Neural cell (in vitro differentiated cells): ENCODE measurements at regions not wholly inside any gene's neighbourhood (a gene's known extent, or its start where the extent isn't known, plus 50 kb on each side); places are given as distances from the start of the nearest gene placed in this dataset.

Experiments
- H2AFZ ChIP-seq: fragments of 200-600, 300-800 bp; sonication (generic), shearing (Covaris generic); 2 replicates; pipeline ENCODE4 v1.6.0; 2014; ENCODE audit warnings: low read depth, mild to moderate bottlenecking, antibody characterized with exemption, low read length, moderate library complexity
- H3F3A ChIP-seq: fragments of 200-600 bp; shearing (Covaris generic); 2 replicates; pipeline ENCODE4 v1.6.1; 2016; ENCODE audit warnings: mild to moderate bottlenecking, moderate library complexity, mixed read lengths, antibody characterized with exemption, low read length; ENCODE audit not compliant: insufficient read depth, poor library complexity, severe bottlenecking
- H3K27ac ChIP-seq: fragments of 200-600, 300-800 bp; sonication (generic), shearing (Covaris generic); 2 replicates; pipeline ENCODE4 v1.5.1; 2014; ENCODE audit warnings: mild to moderate bottlenecking, low read length, moderate library complexity
- H3K27me3 ChIP-seq: fragments of 300-800, 200-600 bp; sonication (generic), shearing (Covaris generic); 2 replicates; pipeline ENCODE4 v1.6.0; 2014; ENCODE audit warnings: mild to moderate bottlenecking, low read depth, low read length, moderate library complexity; ENCODE audit not compliant: insufficient read depth
- H3K36me3 ChIP-seq: fragments of 300-800, 200-600 bp; sonication (generic), shearing (Covaris generic); 2 replicates; pipeline ENCODE4 v1.5.1; 2014; ENCODE audit warnings: mild to moderate bottlenecking, antibody characterized with exemption, low read length, moderate library complexity; ENCODE audit not compliant: insufficient read depth
- H3K4me2 ChIP-seq: fragments of 300-800, 200-600 bp; sonication (generic), shearing (Covaris generic); 2 replicates; pipeline ENCODE4 v1.6.0; 2014; ENCODE audit warnings: mild to moderate bottlenecking, low read length
- H3K4me3 ChIP-seq: fragments of 300-800, 200-600 bp; sonication (generic), shearing (Covaris generic); 2 replicates; pipeline ENCODE4 v1.5.1; 2014; ENCODE audit warnings: mild to moderate bottlenecking, low read length, moderate library complexity
- H3K79me2 ChIP-seq: fragments of 200-600 bp; shearing (Covaris generic); replicated peaks from 2 replicates; pipeline ENCODE4 v1.6.0; 2014; ENCODE audit warnings: mild to moderate bottlenecking, low read length, moderate library complexity; ENCODE audit not compliant: insufficient read depth
- H3K9ac ChIP-seq: fragments of 300-800, 200-600 bp; sonication (generic), shearing (Covaris generic); 2 replicates; pipeline ENCODE4 v1.6.1; 2016; ENCODE audit warnings: mild to moderate bottlenecking, low read length, mixed read lengths
- H3K9me2 ChIP-seq: fragments of 200-600 bp; shearing (Covaris generic); 2 replicates; pipeline ENCODE4 v1.6.1; 2016; ENCODE audit warnings: mild to moderate bottlenecking, low read length, mixed read lengths; ENCODE audit not compliant: insufficient read depth
- H3K9me3 ChIP-seq: fragments of 200-600, 300-800 bp; sonication (generic), shearing (Covaris generic); 2 replicates; pipeline ENCODE4 v1.6.1; 2016; ENCODE audit warnings: mild to moderate bottlenecking, mixed run types, low read length, moderate library complexity, mixed read lengths
- H4K20me1 ChIP-seq: fragments of 200-600 bp; shearing (Covaris generic); 2 replicates; pipeline ENCODE4 v1.6.1; 2016; ENCODE audit warnings: mild to moderate bottlenecking, mixed run types; ENCODE audit not compliant: insufficient read depth
- EP300 ChIP-seq: fragments of 450-650 bp; conservative IDR thresholded peaks from 2 replicates; pipeline ENCODE4 v1.6.1; 2014; ENCODE audit warnings: antibody characterized with exemption, mild to moderate bottlenecking, moderate library complexity; ENCODE audit not compliant: poor library complexity, severe bottlenecking
- EZH2 ChIP-seq: fragments of 200-600, 300-800 bp; shearing (Covaris generic), sonication (generic); IDR thresholded peaks from 2 replicates; pipeline ENCODE4 v1.6.1; 2014; ENCODE audit warnings: antibody characterized with exemption, low read length, borderline replicate concordance, mild to moderate bottlenecking; ENCODE audit not compliant: insufficient read depth, poor library complexity, severe bottlenecking
- MXI1 ChIP-seq: fragments of 450-650 bp; conservative IDR thresholded peaks from 2 replicates; pipeline ENCODE4 v1.6.1; 2014; ENCODE audit warnings: antibody characterized with exemption, mild to moderate bottlenecking; ENCODE audit not compliant: poor library complexity, severe bottlenecking
- POLR2AphosphoS5 ChIP-seq: IDR thresholded peaks from 2 replicates; pipeline ENCODE4 v1.6.1; 2012
- RAD21 ChIP-seq: fragments of 450-650 bp; conservative IDR thresholded peaks from 2 replicates; pipeline ENCODE4 v1.6.1; 2014; ENCODE audit warnings: antibody characterized with exemption, mild to moderate bottlenecking, moderate library complexity
- REST ChIP-seq: IDR thresholded peaks from 2 replicates; pipeline ENCODE4 v1.6.1; 2012; ENCODE audit warnings: borderline replicate concordance
- SMC3 ChIP-seq: fragments of 450-650 bp; conservative IDR thresholded peaks from 2 replicates; pipeline ENCODE4 v1.6.1; 2014; ENCODE audit warnings: antibody characterized with exemption, mild to moderate bottlenecking, moderate library complexity; ENCODE audit not compliant: poor library complexity
- TAF1 ChIP-seq: IDR thresholded peaks from 2 replicates; pipeline ENCODE4 v1.6.1; 2012; ENCODE audit warnings: low read depth
- TF ChIP-seq, protein P1 (sequence below): fragments of 450-650 bp; IDR thresholded peaks from 2 replicates; pipeline ENCODE4 v1.5.1; 2014; ENCODE audit warnings: antibody characterized with exemption, mild to moderate bottlenecking, moderate library complexity; ENCODE audit not compliant: poor library complexity, severe bottlenecking

DNA sequence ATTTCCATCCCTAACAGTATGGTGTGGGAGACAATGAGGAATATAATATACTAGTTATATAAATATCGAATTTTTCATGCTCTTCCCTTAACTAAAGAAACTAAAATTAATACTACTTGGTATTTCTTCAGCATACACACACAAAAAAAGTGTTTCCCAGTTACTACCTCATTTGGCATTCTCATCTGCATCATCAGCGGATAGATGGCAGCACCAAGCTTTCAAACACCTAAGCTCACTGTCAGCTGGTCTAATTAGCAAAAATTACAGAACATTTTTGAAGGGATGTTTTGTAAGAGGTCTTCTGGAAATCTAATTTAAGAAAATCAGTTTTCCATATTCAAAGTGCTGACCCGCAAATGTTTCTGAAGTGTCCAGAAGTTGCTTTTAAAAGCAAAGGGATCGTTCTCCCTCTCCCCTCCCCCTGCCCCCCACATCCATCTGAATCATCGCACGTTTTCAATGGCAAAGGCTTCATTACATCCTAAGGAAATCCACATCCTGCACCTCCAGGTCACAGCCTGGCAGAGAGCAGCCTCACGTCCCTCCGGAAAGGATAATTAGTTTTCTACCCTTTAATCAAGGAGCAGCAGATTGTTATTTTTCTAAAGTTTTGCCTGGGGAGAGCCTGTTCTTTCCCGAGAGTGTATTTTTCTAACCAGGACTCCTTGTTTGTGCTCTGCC, 86.1 kb upstream of the SPATA12 start:
- H3K9ac ChIP-seq, result no peak overlapping the region
- no peaks in the 10 kb centered on the region for H4K20me1 ChIP-seq
- H3K9me2 ChIP-seq, result no peaks in the 10 kb centered on the region
- H3K27me3 ChIP-seq, result no peaks in the 10 kb centered on the region
- no peak for TF ChIP-seq TAF1
- no peak for TF ChIP-seq EP300
- TF ChIP-seq, protein P1, sequence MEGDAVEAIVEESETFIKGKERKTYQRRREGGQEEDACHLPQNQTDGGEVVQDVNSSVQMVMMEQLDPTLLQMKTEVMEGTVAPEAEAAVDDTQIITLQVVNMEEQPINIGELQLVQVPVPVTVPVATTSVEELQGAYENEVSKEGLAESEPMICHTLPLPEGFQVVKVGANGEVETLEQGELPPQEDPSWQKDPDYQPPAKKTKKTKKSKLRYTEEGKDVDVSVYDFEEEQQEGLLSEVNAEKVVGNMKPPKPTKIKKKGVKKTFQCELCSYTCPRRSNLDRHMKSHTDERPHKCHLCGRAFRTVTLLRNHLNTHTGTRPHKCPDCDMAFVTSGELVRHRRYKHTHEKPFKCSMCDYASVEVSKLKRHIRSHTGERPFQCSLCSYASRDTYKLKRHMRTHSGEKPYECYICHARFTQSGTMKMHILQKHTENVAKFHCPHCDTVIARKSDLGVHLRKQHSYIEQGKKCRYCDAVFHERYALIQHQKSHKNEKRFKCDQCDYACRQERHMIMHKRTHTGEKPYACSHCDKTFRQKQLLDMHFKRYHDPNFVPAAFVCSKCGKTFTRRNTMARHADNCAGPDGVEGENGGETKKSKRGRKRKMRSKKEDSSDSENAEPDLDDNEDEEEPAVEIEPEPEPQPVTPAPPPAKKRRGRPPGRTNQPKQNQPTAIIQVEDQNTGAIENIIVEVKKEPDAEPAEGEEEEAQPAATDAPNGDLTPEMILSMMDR, result no peak
- TF ChIP-seq RAD21, result no peak
- TF ChIP-seq EZH2, result no peak
- TF ChIP-seq MXI1, result no peak
- TF ChIP-seq POLR2AphosphoS5, result no peak
- no peak for TF ChIP-seq SMC3
- no peak for TF ChIP-seq REST
- H3K79me2 ChIP-seq, result no peaks in the 10 kb centered on the region
- no peak overlapping the region for H3K27ac ChIP-seq
- no peaks in the 10 kb centered on the region for H3F3A ChIP-seq
- H3K4me2 ChIP-seq, result no peak overlapping the region
- no peaks in the 10 kb centered on the region for H3K36me3 ChIP-seq
- no peaks in the 10 kb centered on the region for H3K9me3 ChIP-seq
- H3K4me3 ChIP-seq, result no peak overlapping the region
- H2AFZ ChIP-seq, result no peak overlapping the region

DNA sequence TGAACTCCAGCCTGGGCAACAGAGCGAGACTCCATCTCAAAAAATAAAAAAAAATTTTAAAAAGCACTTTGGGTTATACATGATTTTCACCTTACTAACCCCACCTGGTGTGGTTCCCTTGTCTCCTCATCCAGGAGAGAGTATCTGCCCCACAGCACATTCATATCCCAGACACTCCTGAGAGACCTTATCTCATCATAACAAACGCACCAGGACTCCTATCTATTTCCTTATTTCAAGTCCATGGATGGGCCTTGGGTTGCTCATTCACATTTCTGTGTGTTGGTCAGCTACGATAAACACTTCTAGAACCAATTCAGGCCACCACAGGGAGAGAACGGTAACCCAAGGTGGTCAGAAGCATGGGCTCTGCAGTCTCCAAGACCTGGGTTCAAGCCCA, 88.6 kb upstream of the SPATA12 start:
- Histone ChIP-seq H3K4me3 (no peak overlapping the region), H3F3A (no peaks in the 10 kb centered on the region), H3K9ac (no peak overlapping the region), H3K9me2 (no peaks in the 10 kb centered on the region), H4K20me1 (no peaks in the 10 kb centered on the region), H3K4me2 (no peak overlapping the region), H3K9me3 (no peaks in the 10 kb centered on the region), H2AFZ (no peak overlapping the region), H3K36me3 (no peaks in the 10 kb centered on the region), H3K27me3 (no peaks in the 10 kb centered on the region), H3K27ac (no peak overlapping the region), H3K79me2 (no peaks in the 10 kb centered on the region)
- no peak for TF ChIP-seq SMC3

GRCh38 chr3:56971261-56971660, 89.2 kb upstream of the SPATA12 start:
- H3K9me3 ChIP-seq, result no peaks in the 10 kb centered on the region
- no peaks in the 10 kb centered on the region for H3F3A ChIP-seq
- H3K27ac ChIP-seq, result no peak overlapping the region
- no peaks in the 10 kb centered on the region for H3K79me2 ChIP-seq
- no peak overlapping the region for H3K4me3 ChIP-seq
- no peak overlapping the region for H2AFZ ChIP-seq
- no peak overlapping the region for H3K4me2 ChIP-seq
- no peaks in the 10 kb centered on the region for H3K36me3 ChIP-seq
- H3K9ac ChIP-seq, result no peak overlapping the region
- no peaks in the 10 kb centered on the region for H3K27me3 ChIP-seq
- no peak for TF ChIP-seq SMC3
- TF ChIP-seq TAF1, result no peak
- TF ChIP-seq EP300, result no peak
- no peak for TF ChIP-seq POLR2AphosphoS5
- no peak for TF ChIP-seq REST
- TF ChIP-seq EZH2, result no peak
- no peak for TF ChIP-seq RAD21
- TF ChIP-seq MXI1, result no peak
- TF ChIP-seq, protein P1, result no peak
- H4K20me1 ChIP-seq, result no peaks in the 10 kb centered on the region
- H3K9me2 ChIP-seq, result no peaks in the 10 kb centered on the region
